Stimulated activated CD8-positive, alpha-beta memory T cell treated with anti-CD3 and anti-CD28 coated beads, Interleukin-15, amount 100 ng/mL, for 4 hours (primary cell): ENCODE measurements at regions not wholly inside any gene's neighbourhood (a gene's known extent, or its start where the extent isn't known, plus 50 kb on each side); places are given as distances from the start of the nearest gene placed in this dataset.
"Not testable (repeated sequence)": the region's sequence is repeated elsewhere in the genome, so short reads cannot be mapped to it uniquely, and the experiment has no call there.

Experiments used
- DNase-seq, 2 donors: peaks; one replicate each; pipeline ENCODE4 v3.0.0-alpha.2; 2020; ENCODE audit warnings: low read depth in 2 of 2

- DNase-seq, result no peak
Observed at GRCh38 chr7:17090751-17091150, 207.7 kb upstream of the AHR start.

- DNase-seq, result no peak
Observed at GRCh38 chr7:17093461-17093860, 205.0 kb upstream of the AHR start.

DNA sequence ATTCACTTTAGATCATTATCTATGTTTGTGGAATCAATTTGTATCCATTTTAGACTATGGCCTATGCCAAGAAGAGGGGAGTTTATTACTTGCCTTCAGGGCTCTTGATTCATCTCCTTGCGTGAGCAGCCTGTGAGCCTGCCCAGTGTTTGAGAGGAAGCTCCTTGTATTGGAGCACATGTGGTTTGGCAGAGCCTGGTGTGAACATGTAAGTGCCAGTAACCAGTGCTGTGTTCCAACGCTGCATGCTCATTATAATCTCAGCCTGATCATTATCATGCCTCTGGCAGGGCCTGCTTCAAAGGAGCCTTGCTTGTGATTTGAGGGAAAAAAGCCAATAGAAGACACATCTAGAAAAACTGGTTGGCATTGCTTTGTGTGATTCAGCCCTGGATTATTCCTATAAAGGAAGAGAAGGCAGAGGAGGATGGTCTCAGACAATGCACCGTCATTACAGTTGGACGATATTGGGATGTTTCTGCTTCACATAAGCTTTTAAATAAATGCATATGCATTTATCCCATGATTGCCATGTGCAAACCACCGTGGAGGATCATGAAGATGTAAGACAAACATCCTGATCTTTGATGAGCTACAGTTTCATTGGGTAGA is 203.4 kb upstream of the AHR start:
- no peak for DNase-seq

DNA sequence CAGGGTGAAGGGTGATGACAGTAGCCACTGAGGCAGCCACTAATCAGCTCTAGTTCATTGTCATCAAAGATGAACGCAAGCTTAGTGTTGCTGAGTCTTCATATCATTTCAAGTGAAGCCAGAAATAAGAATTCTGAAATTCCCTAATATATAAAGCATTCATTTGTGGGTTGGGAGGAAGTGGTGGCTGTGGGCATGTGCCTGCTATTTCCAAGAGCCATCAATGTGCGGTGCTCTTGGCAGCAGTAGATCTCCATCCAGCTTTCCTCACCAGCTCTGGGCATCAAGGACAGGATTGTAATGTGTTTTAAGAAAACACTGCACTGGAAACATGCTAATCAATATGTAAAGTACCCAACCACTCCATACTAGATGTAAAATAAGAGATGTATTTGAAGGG is 202.5 kb upstream of the AHR start:
- DNase-seq, result no peak

- no peak for DNase-seq
Observed at GRCh38 chr7:17097668-17098297, 200.7 kb upstream of the AHR start.

DNA sequence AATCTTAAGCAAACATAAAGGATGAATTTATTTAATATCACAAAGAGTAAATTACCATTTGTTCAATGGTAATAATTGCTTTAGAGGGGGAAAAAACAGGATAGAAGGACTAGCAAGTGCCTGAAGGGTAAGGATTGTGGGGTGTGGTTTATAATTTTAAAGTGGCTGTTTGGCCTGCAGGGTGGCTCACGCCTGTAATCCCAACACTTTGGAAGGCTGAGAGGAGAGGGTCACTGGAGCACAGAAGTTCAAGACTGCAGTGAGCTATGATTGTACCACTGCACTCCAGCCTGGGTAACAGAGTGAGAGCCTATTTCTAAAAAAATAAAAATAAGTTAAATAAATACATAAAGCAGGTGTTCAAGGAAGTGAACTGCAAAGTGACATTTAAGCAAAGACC is 199.9 kb upstream of the AHR start:
- no peak for DNase-seq

DNA sequence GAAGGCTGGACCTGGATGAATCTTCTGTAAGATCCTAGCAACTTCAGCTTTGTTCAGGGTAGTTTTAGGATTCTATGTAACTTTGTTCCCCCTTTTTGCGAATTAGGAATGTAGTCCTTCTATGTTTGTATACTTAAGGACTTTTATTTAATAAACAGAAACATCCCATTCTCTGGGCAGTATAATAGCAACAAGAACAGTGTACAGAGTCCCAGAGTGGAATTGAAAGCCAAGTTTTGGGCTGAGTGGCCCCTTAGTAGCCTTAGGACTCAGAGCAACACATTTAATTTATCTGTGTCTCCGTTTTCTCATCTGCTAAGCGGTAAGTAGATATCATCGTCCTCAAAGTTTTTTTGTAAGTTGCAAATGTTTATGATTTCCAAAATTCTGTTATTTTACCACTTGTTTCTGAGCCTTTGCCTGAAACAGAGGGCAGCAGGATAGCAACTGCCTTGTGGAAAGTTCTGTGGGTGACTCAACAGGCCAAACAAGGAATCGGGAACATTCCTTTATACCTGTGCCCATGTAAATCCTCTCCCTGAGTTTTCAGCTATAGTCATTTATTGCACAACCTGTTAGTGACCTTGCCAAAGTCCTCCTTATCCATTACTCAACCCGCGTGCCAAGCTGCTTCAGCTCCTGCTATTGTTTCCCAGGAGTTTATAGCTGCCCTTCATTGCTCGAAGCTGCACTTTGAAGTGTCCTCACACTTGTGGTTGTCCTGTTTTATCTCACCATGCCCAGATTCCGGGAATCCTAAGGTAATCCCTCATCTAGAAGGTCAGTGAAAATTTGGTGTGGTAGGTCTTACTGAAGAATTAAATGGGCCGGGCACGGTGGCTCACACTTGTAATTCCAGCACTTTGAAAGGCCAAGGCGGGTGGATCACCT is 199.1 kb upstream of the AHR start:
- DNase-seq, result no peak

DNA sequence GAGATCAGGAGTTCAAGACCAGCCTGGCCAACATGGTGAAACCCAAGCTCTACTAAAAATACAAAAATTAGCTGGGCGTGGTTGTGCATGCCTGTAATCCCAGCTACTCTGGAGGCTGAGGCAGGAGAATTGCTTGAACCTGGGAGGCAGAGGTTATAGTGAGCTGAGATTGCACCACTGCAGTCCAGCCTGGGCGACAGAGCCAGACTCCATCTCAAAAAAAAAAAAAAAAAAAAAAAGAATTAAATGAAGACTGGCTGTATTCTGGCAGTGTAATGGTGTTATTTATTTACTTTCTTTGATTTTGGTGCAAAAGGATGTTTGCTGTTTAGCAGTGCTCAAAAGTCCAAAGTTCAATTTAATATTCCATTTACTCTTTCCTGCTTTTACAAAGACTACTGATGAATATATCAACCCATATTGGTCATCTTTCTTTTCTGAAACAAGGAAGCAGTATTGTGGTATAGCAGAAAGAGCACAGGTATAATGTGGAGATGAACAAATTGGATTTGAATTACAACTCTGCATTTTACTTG is 198.4 kb upstream of the AHR start:
- not testable (repeated sequence) for DNase-seq

- no peak for DNase-seq
Observed at GRCh38 chr7:17101207-17101696, 197.2 kb upstream of the AHR start.

- DNase-seq, result no peak
Observed at GRCh38 chr7:17103170-17103569, 195.3 kb upstream of the AHR start.

DNA sequence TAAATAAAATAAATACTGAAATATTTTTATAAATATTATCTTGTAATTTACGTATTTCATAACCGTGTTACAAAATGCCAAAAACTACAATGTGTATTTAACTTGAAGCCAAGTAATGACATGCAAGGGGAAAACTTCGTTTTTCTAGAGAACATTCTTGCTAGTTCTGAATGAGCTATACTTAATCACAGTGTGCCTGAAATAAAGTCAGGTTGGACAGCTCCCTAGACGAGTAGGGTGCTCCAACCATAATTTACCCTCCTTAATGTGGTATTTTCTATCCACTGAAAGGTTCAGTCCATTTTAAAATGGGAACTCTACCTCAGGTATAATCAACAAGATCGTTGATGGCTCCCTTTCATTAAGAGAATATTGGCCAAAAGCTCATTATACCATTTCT is 194.5 kb upstream of the AHR start:
- no peak for DNase-seq

- no peak for DNase-seq
Observed at GRCh38 chr7:17104419-17104818, 194.0 kb upstream of the AHR start.

DNA sequence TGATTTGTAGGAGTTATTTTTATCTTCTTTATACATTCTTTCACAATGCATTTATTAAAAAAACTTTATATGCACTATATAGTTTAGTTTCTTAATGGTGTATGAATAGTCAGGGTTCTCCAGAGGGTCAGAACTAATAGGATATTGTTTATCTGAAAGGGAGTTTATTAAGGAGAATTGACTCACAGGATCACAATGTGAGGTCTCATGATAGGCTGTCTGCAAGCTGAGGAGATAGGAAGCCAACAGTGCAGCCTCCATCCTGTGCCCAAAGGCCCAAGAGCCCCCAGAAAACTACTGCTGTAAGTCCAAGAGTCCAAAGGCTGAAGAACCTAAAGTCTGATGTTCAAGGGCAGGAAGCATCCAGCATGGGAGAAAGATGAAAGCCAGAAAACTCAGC is 192.8 kb upstream of the AHR start:
- DNase-seq, result no peak

- DNase-seq, result no peak
Observed at GRCh38 chr7:17108049-17108584, 190.3 kb upstream of the AHR start.

GRCh38 chr7:17109020-17109419 is 189.4 kb upstream of the AHR start:
- DNase-seq, result no peak

DNA sequence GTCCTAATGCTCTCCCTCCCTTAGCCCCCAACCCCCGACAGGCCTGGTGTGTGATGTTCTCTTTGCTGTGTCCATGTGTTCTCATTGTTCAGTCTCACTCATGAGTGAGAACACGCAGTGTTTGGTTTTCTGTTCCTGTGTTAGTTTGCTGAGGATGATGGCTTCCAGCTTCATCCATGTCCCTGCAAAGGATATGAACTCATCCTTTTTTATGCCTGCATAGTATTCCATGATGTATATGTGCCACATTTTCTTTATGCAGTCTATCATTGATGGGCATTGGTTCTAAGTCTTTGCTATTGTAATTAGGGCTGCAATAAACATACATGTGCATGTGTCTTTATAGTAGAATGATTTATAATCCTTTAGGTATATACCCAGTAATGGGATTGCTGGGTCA is 184.7 kb upstream of the AHR start:
- not testable (repeated sequence) for DNase-seq

DNA sequence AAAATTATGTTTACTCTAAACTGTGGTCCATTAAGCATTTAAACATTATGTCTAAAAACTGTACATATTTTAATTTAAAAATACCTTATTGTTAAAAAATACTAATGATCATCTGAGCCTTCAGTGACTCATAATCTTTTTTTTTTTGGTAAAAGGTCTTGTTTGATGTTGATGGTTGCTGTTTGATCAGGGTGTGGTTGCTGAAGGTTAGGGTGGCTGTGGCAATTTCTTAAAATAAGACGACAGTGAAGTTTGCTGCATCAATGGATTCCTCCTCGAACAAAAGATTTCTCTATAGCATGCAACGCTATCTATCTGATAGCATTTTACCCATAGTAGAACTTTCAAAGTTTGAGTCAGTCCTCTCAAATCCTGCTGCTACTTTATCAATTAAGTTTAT is 180.0 kb upstream of the AHR start:
- DNase-seq, result no peak

- no peak for DNase-seq
Observed at GRCh38 chr7:17120756-17121155, 177.7 kb upstream of the AHR start.

- DNase-seq, result no peak
Observed at GRCh38 chr7:17121671-17122070, 176.8 kb upstream of the AHR start.

DNA sequence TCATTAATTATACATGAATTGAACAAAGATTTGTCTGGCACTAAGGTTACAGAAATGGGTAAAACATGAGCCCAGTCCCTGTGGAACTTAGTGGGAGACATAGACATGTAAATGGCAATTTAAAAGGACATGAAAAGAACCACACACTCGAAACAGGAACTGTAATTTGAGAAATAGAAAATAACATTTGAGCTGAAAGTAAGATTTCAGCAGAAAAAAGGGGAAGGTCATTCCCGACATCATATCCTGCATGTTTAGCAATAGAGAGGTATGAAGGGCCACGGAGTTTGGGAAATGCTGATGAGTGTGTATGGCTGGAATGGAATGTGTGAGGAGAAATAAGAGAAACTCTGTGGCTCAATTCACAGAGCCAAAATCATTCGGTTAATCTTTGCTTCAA is 175.4 kb upstream of the AHR start:
- DNase-seq, result no peak

- no peak for DNase-seq
Observed at GRCh38 chr7:17126413-17127268, 171.8 kb upstream of the AHR start.
